Testis (tissue), 2 donors: ENCODE measurements at regions not wholly inside any gene's neighbourhood (a gene's known extent, or its start where the extent isn't known, plus 50 kb on each side); places are given as distances from the start of the nearest gene placed in this dataset.

Experiments
- DNase-seq: peaks from one replicate; pipeline ENCODE4 v3.0.0-alpha.2; 2019
- H3K27ac ChIP-seq, 2 donors: fragments of 200-600 bp; sonication (generic); one replicate each; pipeline ENCODE4 v1.5.1; 2019
- H3K27me3 ChIP-seq: fragments of 200-600 bp; sonication (generic); one replicate; pipeline ENCODE4 v1.5.1; 2019
- H3K36me3 ChIP-seq: fragments of 200-600 bp; sonication (generic); one replicate; pipeline ENCODE4 v1.5.1; 2017; ENCODE audit warnings: low read depth; ENCODE audit errors: missing control alignments
- H3K4me1 ChIP-seq: fragments of 200-600 bp; sonication (generic); one replicate; pipeline ENCODE4 v1.5.1; 2019
- H3K4me3 ChIP-seq, 2 donors: fragments of 200-600 bp; sonication (generic); one replicate each; pipeline ENCODE4 v1.5.1; 2017 to 2019
- H3K9me3 ChIP-seq: fragments of 200-600 bp; sonication (generic); one replicate; pipeline ENCODE4 v1.5.1; 2017
- CTCF ChIP-seq, 3 experiments: fragments of 450-650 bp in 2 of 3; fragments of 200-600 bp in 1 of 3; sonication (generic) in 1 of 3; IDR thresholded peaks; one replicate each; pipeline ENCODE4 v1.5.1; 2016 to 2019; ENCODE audit warnings: antibody characterized with exemption in 3 of 3, mild to moderate bottlenecking in 2 of 3, moderate library complexity in 1 of 3
- POLR2A ChIP-seq: fragments of 450-650 bp; IDR thresholded peaks from one replicate; pipeline ENCODE4 v1.6.1; 2017; ENCODE audit warnings: antibody characterized with exemption, mild to moderate bottlenecking, moderate library complexity
- WGBS, 2 donors: methylation state at CpG; one replicate each; pipeline ENCODE4 v1.1.5; 2018; 5-methylcytosine and 5-hydroxymethylcytosine counted together
- intact Hi-C: fragments of 100-400 bp; cut with DNase I; formaldehyde crosslinking; loops from one replicate; pipeline ENCODE4 v1.15.1; 2023; ENCODE audit warnings: low total_unique reads

- Histone ChIP-seq H3K27me3 (no peaks in the 10 kb centered on the region), H3K9me3 (no peaks in the 10 kb centered on the region), H3K4me1 (no peaks in the 10 kb centered on the region), H3K36me3 (no peaks in the 10 kb centered on the region), H3K27ac (no peak overlapping the region), H3K4me3 (no peak overlapping the region)
- TF ChIP-seq POLR2A, result no peak
- TF ChIP-seq CTCF (IDR thresholded peaks at IDR 0.05), result no peak
- WGBS, 2 donors, result 72 to 85% methylated on average over 3 of the region's 3 CpGs
- no peak for DNase-seq
- intact Hi-C loops, result no loop called here
These were observed 925.3 kb downstream of the SLITRK6 start for GRCh38 chr13:84873951-84874350.

GRCh38 chr13:84870190-84870589 lies 929.0 kb downstream of the SLITRK6 start:
- no peak for TF ChIP-seq POLR2A
- TF ChIP-seq CTCF (IDR thresholded peaks at IDR 0.05), result no peak
- DNase-seq, result no peak
- intact Hi-C loops, result no loop called here
- H3K9me3 ChIP-seq, result no peaks in the 10 kb centered on the region
- H3K36me3 ChIP-seq, result no peaks in the 10 kb centered on the region
- H3K4me1 ChIP-seq, result no peaks in the 10 kb centered on the region
- WGBS, 2 donors, result 84 to 95% methylated on average over 6 of the region's 6 CpGs
- no peak overlapping the region for H3K4me3 ChIP-seq
- H3K27ac ChIP-seq, result no peak overlapping the region
- H3K27me3 ChIP-seq, result no peaks in the 10 kb centered on the region

- no peak overlapping the region for H3K27ac ChIP-seq
- intact Hi-C loops, result no loop called here
- DNase-seq, result no peak
- H3K9me3 ChIP-seq, result no peaks in the 10 kb centered on the region
- no peaks in the 10 kb centered on the region for H3K27me3 ChIP-seq
- H3K4me1 ChIP-seq, result no peaks in the 10 kb centered on the region
- H3K4me3 ChIP-seq, result no peak overlapping the region
- H3K36me3 ChIP-seq, result no peaks in the 10 kb centered on the region
- TF ChIP-seq POLR2A, result no peak
- no peak for TF ChIP-seq CTCF (IDR thresholded peaks at IDR 0.05)
These were observed 932.0 kb downstream of the SLITRK6 start for GRCh38 chr13:84867246-84867645.

- no peak overlapping the region for H3K4me3 ChIP-seq
- no peak for DNase-seq
- no peaks in the 10 kb centered on the region for H3K4me1 ChIP-seq
- WGBS, 2 donors, result 95 to 96% methylated on average over 2 of the region's 2 CpGs
- no peaks in the 10 kb centered on the region for H3K27me3 ChIP-seq
- TF ChIP-seq POLR2A (no peak), CTCF (IDR thresholded peaks at IDR 0.05) (no peak)
- H3K27ac ChIP-seq, result no peak overlapping the region
- H3K9me3 ChIP-seq, result no peaks in the 10 kb centered on the region
- intact Hi-C loops, result no loop called here
- H3K36me3 ChIP-seq, result no peaks in the 10 kb centered on the region
These were observed 933.4 kb downstream of the SLITRK6 start for GRCh38 chr13:84865783-84866221.

GRCh38 chr13:84864341-84864740 lies 934.9 kb downstream of the SLITRK6 start:
- WGBS, 2 donors, result 89 to 91% methylated on average over 2 of the region's 2 CpGs
- H3K4me3 ChIP-seq, result no peak overlapping the region
- H3K27me3 ChIP-seq, result no peaks in the 10 kb centered on the region
- H3K36me3 ChIP-seq, result no peaks in the 10 kb centered on the region
- H3K4me1 ChIP-seq, result no peaks in the 10 kb centered on the region
- no peak for DNase-seq
- TF ChIP-seq POLR2A, result no peak
- no peak for TF ChIP-seq CTCF (IDR thresholded peaks at IDR 0.05)
- intact Hi-C loops, result no loop called here
- H3K9me3 ChIP-seq, result no peaks in the 10 kb centered on the region
- H3K27ac ChIP-seq, result no peak overlapping the region
